GM10248 (cell line): ENCODE measurements at regions not wholly inside any gene's neighbourhood (a gene's known extent, or its start where the extent isn't known, plus 50 kb on each side); places are given as distances from the start of the nearest gene placed in this dataset.

Experiments
- CTCF ChIA-PET: fragments of 300-600 bp; sonication (Branson Sonifier 250); formaldehyde crosslinking; extraction: SDS; loops from one replicate; lab custom pipeline; 2021; ENCODE audit warnings: antibody characterized with exemption; lab: Yijun Ruan, JAX
- POLR2A ChIA-PET: fragments of 350-650 bp; sonication (Branson Sonifier 250); formaldehyde crosslinking; extraction: SDS; loops from one replicate; lab custom pipeline; 2020; ENCODE audit warnings: antibody characterized with exemption; lab: Yijun Ruan, JAX
- DNase-seq: peaks from one replicate; pipeline ENCODE4 v3.0.0; 2012; ENCODE audit errors: extremely low spot score
- CTCF ChIP-seq: IDR thresholded peaks from 2 replicates; pipeline ENCODE4 v1.5.1; 2012; ENCODE audit warnings: mild to moderate bottlenecking, low read depth; ENCODE audit errors: extremely low read depth, missing control alignments, control extremely low read depth

GRCh38 chr10:57367412-57367811 lies 900.3 kb downstream of the IPMK start:
- ChIA-PET POLR2A (no interaction called here), CTCF (no interaction called here)
- TF ChIP-seq CTCF, result no peak
- DNase-seq, result no peak

GRCh38 chr10:57362811-57363210 lies 904.9 kb downstream of the IPMK start:
- DNase-seq, result no peak
- CTCF ChIA-PET, result interaction anchor here (0.9 kb wide), 1 partner anchor 11 kb away, joined by 3 read pairs; no protein-coding TSS in a partner anchor
- POLR2A ChIA-PET, result no interaction called here

GRCh38 chr10:57353403-57354003 lies 914.2 kb downstream of the IPMK start:
- POLR2A ChIA-PET, result no interaction called here
- no peak for TF ChIP-seq CTCF
- CTCF ChIA-PET, result no interaction called here
- DNase-seq, result no peak

More at GRCh38 chr10:57362811-57363210, 904.9 kb downstream of the IPMK start:
- no peak for TF ChIP-seq CTCF

GRCh38 chr10:57351076-57351475 lies 916.6 kb downstream of the IPMK start:
- POLR2A ChIA-PET, result no interaction called here

GRCh38 chr10:57341294-57341693 lies 926.4 kb downstream of the IPMK start:
- ChIA-PET CTCF (interaction anchor here (1.1 to 4.1 kb wide), 3 partner anchors 315 to 811 kb away, joined by 3 to 49 read pairs (median 8); no protein-coding TSS in a partner anchor), POLR2A (no interaction called here)
- DNase-seq, result no peak
- TF ChIP-seq CTCF, result no peak

More at GRCh38 chr10:57351076-57351475, 916.6 kb downstream of the IPMK start:
- TF ChIP-seq CTCF, result no peak
- CTCF ChIA-PET, result interaction anchor here (0.9 kb wide), 1 partner anchor 12 kb away, joined by 3 read pairs; no protein-coding TSS in a partner anchor
- no peak for DNase-seq

- POLR2A ChIA-PET, result no interaction called here
- peak; percentile 34 for DNase-seq
- CTCF ChIA-PET, result interaction anchor here (1.3 to 4.6 kb wide), 4 partner anchors 317 to 815 kb away, joined by 4 to 49 read pairs (median 16); no protein-coding TSS in a partner anchor
- peak; percentile 62 for TF ChIP-seq CTCF
These were observed 928.7 kb downstream of the IPMK start for GRCh38 chr10:57338823-57339558.
